ENCODE measurements at regions not wholly inside any gene's neighbourhood (a gene's known extent, or its start where the extent isn't known, plus 50 kb on each side); places are given as distances from the start of the nearest gene placed in this dataset.
"Not testable (repeated sequence)": the region's sequence is repeated elsewhere in the genome, so short reads cannot be mapped to it uniquely, and the experiment has no call there.

- not testable (repeated sequence) for TF ChIP-seq EZH2 (IDR thresholded peaks at IDR 0.05; ENCODE audit: borderline replicate concordance, low read depth, low read length, poor library complexity, severe bottlenecking); CTCF (conservative IDR thresholded peaks at IDR 0.05; ENCODE audit: low read depth, low read length)
Measured at GRCh38 chr14:106591539-106591938, 1065.2 kb downstream of the TMEM121 start.
